Neural progenitor cell (in vitro differentiated cells): ENCODE measurements at regions not wholly inside any gene's neighbourhood (a gene's known extent, or its start where the extent isn't known, plus 50 kb on each side); places are given as distances from the start of the nearest gene placed in this dataset.

Source experiments
- CTCF ChIP-seq: fragments of 200-600 bp; sonication (generic); IDR thresholded peaks from 2 replicates; pipeline ENCODE4 v1.5.1; 2017; ENCODE audit warnings: antibody characterized with exemption, mild to moderate bottlenecking
- EZH2 ChIP-seq: fragments of 200-600 bp; sonication (generic); IDR thresholded peaks from 2 replicates; pipeline ENCODE4 v1.6.1; 2017; ENCODE audit warnings: antibody characterized with exemption, mild to moderate bottlenecking, moderate library complexity
- EZH2phosphoT487 ChIP-seq: fragments of 200-600 bp; sonication (generic); IDR thresholded peaks from 2 replicates; pipeline ENCODE4 v1.6.1; 2017; ENCODE audit warnings: antibody characterized with exemption

- TF ChIP-seq CTCF (no peak), EZH2 (no peak), EZH2phosphoT487 (no peak)
Observed at GRCh38 chr4:125444166-125444565, 129.4 kb downstream of the FAT4 start.
